K562 (cell line): ENCODE measurements at regions not wholly inside any gene's neighbourhood (a gene's known extent, or its start where the extent isn't known, plus 50 kb on each side); places are given as distances from the start of the nearest gene placed in this dataset.
A peak's percentile ranks its signal among the peaks of the same experiment; 100 is the strongest.

Experiments used
- ATAC-seq: fragments of 200-7000 bp; cut with Tn5 transposase; 3 replicates; pipeline ENCODE4 v1.9.1; 2020; ENCODE audit warnings: moderate library complexity
- BruUV-seq: library from RNA; stranded (reverse); fragments of 400-500 nt; replicated peaks from 2 replicates; lab custom pipeline; 2021; lab: Mats Ljungman, UMichigan
- CTCF ChIA-PET: fragments of 300-600 bp; formaldehyde crosslinking; extraction: SDS; loops from one replicate; lab custom pipeline; 2021; ENCODE audit warnings: low intra/inter-chr PET ratio; lab: Yijun Ruan, JAX
- POLR2A ChIA-PET: fragments of 300-600, 350-650 bp; sonication (Branson Sonifier 250); formaldehyde crosslinking; extraction: SDS; loops from one replicate; lab custom pipeline; 2021; ENCODE audit warnings: antibody characterized with exemption, inconsistent platforms; lab: Yijun Ruan, JAX
- DNase-seq, 4 experiments: peaks; one replicate each; pipeline versions ENCODE4 v3.0.0 to v3.0.0-alpha.2; 2011 to 2018; ENCODE audit warnings: low spot score in 3 of 4, mixed read lengths in 3 of 4; ENCODE audit errors: extremely low read depth in 1 of 4
- FAIRE-seq: peaks from 2 replicates; lab custom pipeline; 2011; peaks lifted over from hg19 to GRCh38; lab: Jason Lieb, UNC
- H2AFZ ChIP-seq: 2 replicates; pipeline ENCODE4 v1.6.0; 2011; ENCODE audit warnings: low read depth, low read length, control low read depth, inconsistent platforms
- H3K27ac ChIP-seq: fragments of 200-600 bp; 3 replicates; pipeline ENCODE4 v1.8.0; 2011; ENCODE audit warnings: low read depth, mild to moderate bottlenecking, control low read depth, inconsistent platforms, low read length, moderate library complexity, mixed read lengths; ENCODE audit errors: extremely low read depth
- H3K27me3 ChIP-seq, 2 experiments: fragments of 300-600 bp in 1 of 2; 2 replicates in 1 of 2; 3 replicates in 1 of 2; pipeline versions ENCODE4 v1.6.0 to v1.8.0; 2011; ENCODE audit warnings: inconsistent platforms in 2 of 2, low read length in 2 of 2, mild to moderate bottlenecking in 1 of 2, mixed read lengths in 1 of 2, moderate library complexity in 1 of 2; ENCODE audit not compliant: control insufficient read depth in 2 of 2, insufficient read depth in 2 of 2
- H3K36me3 ChIP-seq: fragments of 300-600 bp; 3 replicates; pipeline ENCODE4 v1.8.0; 2011; ENCODE audit warnings: mild to moderate bottlenecking, low read length, inconsistent platforms; ENCODE audit not compliant: control insufficient read depth, insufficient read depth
- H3K4me1 ChIP-seq, 2 experiments: fragments of 200-600 bp in 1 of 2; replicated peaks in 1 of 2; 2 replicates in 1 of 2; 3 replicates in 1 of 2; pipeline versions ENCODE4 v1.5.1 to v1.8.0; 2011; ENCODE audit warnings: inconsistent platforms in 2 of 2, low read length in 2 of 2, mild to moderate bottlenecking in 1 of 2, mixed read lengths in 1 of 2, moderate library complexity in 1 of 2; ENCODE audit not compliant: control insufficient read depth in 2 of 2, insufficient read depth in 2 of 2
- H3K4me2 ChIP-seq: 2 replicates; pipeline ENCODE4 v1.6.1; 2011; ENCODE audit warnings: low read length, control low read depth, inconsistent platforms, mixed read lengths; ENCODE audit not compliant: insufficient read depth
- H3K4me3 ChIP-seq: fragments of 200-600 bp; sonication (generic), shearing (Covaris generic); 2 replicates; pipeline ENCODE4 v1.5.1; 2016; ENCODE audit warnings: control low read depth, inconsistent platforms
- H3K79me2 ChIP-seq: fragments of 200-600 bp; 3 replicates; pipeline ENCODE4 v1.8.0; 2011; ENCODE audit warnings: low read length, inconsistent platforms; ENCODE audit not compliant: control insufficient read depth, insufficient read depth
- H3K9ac ChIP-seq, 2 experiments: 2 replicates each; pipeline versions ENCODE4 v1.6.0 to v1.6.1; 2011; ENCODE audit warnings: low read depth in 2 of 2, low read length in 2 of 2, control low read depth in 1 of 2, inconsistent platforms in 1 of 2, mild to moderate bottlenecking in 1 of 2, mixed read lengths in 1 of 2; ENCODE audit not compliant: insufficient read depth in 1 of 2
- H3K9me1 ChIP-seq: one replicate; pipeline ENCODE4 v1.6.0; 2011; ENCODE audit warnings: inconsistent platforms, mild to moderate bottlenecking, low read length, moderate library complexity; ENCODE audit not compliant: control insufficient read depth, insufficient read depth
- H3K9me3 ChIP-seq: replicated peaks from 2 replicates; pipeline ENCODE4 v1.5.1; 2011; ENCODE audit warnings: low read depth, low read length, inconsistent platforms; ENCODE audit not compliant: control insufficient read depth, insufficient read depth
- H4K20me1 ChIP-seq: replicated peaks from 2 replicates; pipeline ENCODE4 v1.6.1; 2011; ENCODE audit warnings: low read length, inconsistent platforms, mixed read lengths; ENCODE audit not compliant: control insufficient read depth, insufficient read depth
- ARID1B ChIP-seq: fragments of 450-650 bp; IDR thresholded peaks from 2 replicates; pipeline ENCODE4 v1.6.1; 2016; ENCODE audit warnings: antibody characterized with exemption, mild to moderate bottlenecking, inconsistent platforms
- ASH1L ChIP-seq: fragments of 450-650 bp; IDR thresholded peaks from 2 replicates; pipeline ENCODE4 v1.6.1; 2018; ENCODE audit warnings: borderline replicate concordance, mild to moderate bottlenecking, low read depth; ENCODE audit not compliant: partially characterized antibody
- FOSL1 ChIP-seq: fragments of 200-800 bp; sonication (Bioruptor generic); conservative IDR thresholded peaks from 2 replicates; pipeline ENCODE4 v1.6.1; 2016; ENCODE audit warnings: missing genetic modification characterization, missing compliant biosample characterization
- HDAC6 ChIP-seq: IDR thresholded peaks from 2 replicates; pipeline ENCODE4 v1.6.1; 2012; ENCODE audit warnings: low read depth, mild to moderate bottlenecking, control low read depth, inconsistent platforms, low read length, moderate library complexity
- MYNN ChIP-seq, 2 experiments: sonication (generic); formaldehyde crosslinking in 1 of 2; IDR thresholded peaks; 2 replicates each; pipeline versions ENCODE4 v1.5.0 to v1.6.1; 2016 to 2020; ENCODE audit warnings: antibody characterized with exemption in 1 of 2, missing genetic modification reagents in 1 of 2
- WGBS: fragments of 100-300 bp; shearing (Covaris generic); methylation state at CpG from one replicate; pipeline ENCODE4 v1.1.6; 2016; ENCODE audit warnings: low coverage, mixed read lengths; ENCODE audit not compliant: insufficient coverage; ENCODE audit errors: missing lambda C conversion rate; 5-methylcytosine and 5-hydroxymethylcytosine counted together
- in situ Hi-C: fragments of 300-500 bp; cut with MboI; formaldehyde crosslinking; loops from 4 replicates; pipeline ENCODE4 v1.15.0; 2018; ENCODE audit warnings: inconsistent platforms, mixed read lengths
- intact Hi-C: fragments of 100-400 bp; cut with micrococcal nuclease; formaldehyde crosslinking; loops from 2 replicates; pipeline ENCODE4 v1.14.2; 2022
- TF ChIP-seq, protein P1 (sequence below), 2 experiments: fragments of 450-650 bp in 1 of 2; sonication (generic) in 1 of 2; formaldehyde crosslinking in 1 of 2; IDR thresholded peaks in 1 of 2; conservative IDR thresholded peaks in 1 of 2; 2 replicates each; pipeline versions ENCODE4 v1.6.1 to v1.8.1; 2016 to 2023; ENCODE audit warnings: mild to moderate bottlenecking in 2 of 2, moderate library complexity in 2 of 2, inconsistent platforms in 1 of 2, missing genetic modification reagents in 1 of 2
- TF ChIP-seq, protein P2 (sequence below): fragments of 250-450 bp; sonication (Bioruptor Pico); IDR thresholded peaks from 2 replicates; pipeline ENCODE4 v1.4.0; 2020; ENCODE audit warnings: mild to moderate bottlenecking, moderate library complexity
- TF ChIP-seq, protein P3 (sequence below): sonication (generic); formaldehyde crosslinking; IDR thresholded peaks from 2 replicates; pipeline ENCODE4 v1.9.0; 2022; ENCODE audit warnings: mild to moderate bottlenecking, missing genetic modification reagents

DNA sequence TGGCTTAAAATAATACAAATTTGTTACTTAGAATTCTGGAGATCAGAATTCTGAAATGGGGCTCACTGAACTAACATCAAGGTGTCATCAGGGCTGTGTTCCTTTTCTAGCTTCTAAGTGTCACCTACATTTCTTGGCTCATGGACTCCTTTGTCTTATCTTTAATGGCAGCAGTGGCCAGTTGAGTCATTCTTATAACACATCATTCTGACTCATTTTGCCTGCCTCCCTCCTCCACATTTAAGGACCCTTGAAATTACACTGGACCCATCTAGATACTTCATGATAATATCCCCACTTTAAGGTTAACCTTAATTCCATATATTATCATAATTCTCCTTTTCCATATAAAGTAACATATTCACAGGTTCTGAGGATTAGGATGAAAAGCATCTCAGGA lies 215.9 kb downstream of the GUCY2F start:
- Histone ChIP-seq H3K9me3 (no peaks in the 10 kb centered on the region), H4K20me1 (no peaks in the 10 kb centered on the region), H3K9me1 (no peaks in the 10 kb centered on the region), H3K27ac (no peak overlapping the region), H3K36me3 (no peaks in the 10 kb centered on the region)
- intact Hi-C loops: no loop called here
- POLR2A ChIA-PET: no interaction called here
- no peak for FAIRE-seq
- BruUV-seq: no TSS peak
- TF ChIP-seq FOSL1 (tag) (peak; percentile 93), MYNN (IDR thresholded peaks at IDR 0.05) (no peak), MYNN (CRISPR knock-in tag; IDR thresholded peaks at IDR 0.05) (no peak), ARID1B (peak; percentile 43; the same call in 1 of the 2 replicates)
- TF ChIP-seq, protein P1, sequence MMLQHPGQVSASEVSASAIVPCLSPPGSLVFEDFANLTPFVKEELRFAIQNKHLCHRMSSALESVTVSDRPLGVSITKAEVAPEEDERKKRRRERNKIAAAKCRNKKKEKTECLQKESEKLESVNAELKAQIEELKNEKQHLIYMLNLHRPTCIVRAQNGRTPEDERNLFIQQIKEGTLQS (IDR thresholded peaks at IDR 0.05): 0 out of 2 replicates have a peak, but pooled peaks have one; percentile 25
- TF ChIP-seq, protein P1 (CRISPR knock-in tag; conservative IDR thresholded peaks at IDR 0.05): no peak
- TF ChIP-seq, all 486 proteins: peak for 3
- no peak overlapping the region for H3K9ac ChIP-seq
- H2AFZ ChIP-seq: no peak overlapping the region
- in situ Hi-C loops: no loop called here
- ATAC-seq: no peak
- no peaks in the 10 kb centered on the region; a peak in 1 of 5 replicates for H3K4me1 ChIP-seq
- no peaks in the 10 kb centered on the region for H3K27me3 ChIP-seq
- no peak overlapping the region for H3K4me2 ChIP-seq
- DNase-seq: peak in 1 of 4 experiments; percentile 0
- H3K4me3 ChIP-seq: no peak overlapping the region
- CTCF ChIA-PET: no interaction called here
- no peaks in the 10 kb centered on the region for H3K79me2 ChIP-seq

DNA sequence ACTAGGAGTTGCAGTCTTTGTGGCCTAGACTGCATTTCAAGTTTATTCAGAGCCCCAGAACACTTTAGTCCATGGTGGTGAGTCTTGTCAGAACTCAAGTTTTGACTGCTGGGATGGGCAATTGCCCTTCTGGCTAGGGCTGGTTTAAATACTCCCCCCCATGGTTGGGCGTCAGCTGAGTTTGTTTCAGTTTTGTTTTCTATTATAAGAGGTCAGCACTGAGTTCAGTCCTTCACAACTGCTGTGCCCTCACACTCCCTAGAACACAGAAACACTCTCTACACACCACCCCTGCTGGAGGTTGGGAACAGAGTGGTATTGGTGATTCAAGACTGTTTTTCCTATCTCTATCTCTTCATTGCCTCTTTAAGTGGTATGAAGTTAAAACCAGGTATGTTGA lies 217.0 kb downstream of the GUCY2F start:
- BruUV-seq: no TSS peak
- in situ Hi-C loops: no loop called here
- no peak for FAIRE-seq

More for the DNA sequence above, 217.0 kb downstream of the GUCY2F start:
- CTCF ChIA-PET: no interaction called here
- no peaks in the 10 kb centered on the region for H3K9me3 ChIP-seq
- no peak for DNase-seq
- H2AFZ ChIP-seq: no peak overlapping the region
- no peak overlapping the region for H3K27ac ChIP-seq
- no peak overlapping the region for H3K4me2 ChIP-seq
- H3K4me1 ChIP-seq: no peaks in the 10 kb centered on the region; a peak in 1 of 5 replicates
- POLR2A ChIA-PET: no interaction called here
- no peaks in the 10 kb centered on the region for H4K20me1 ChIP-seq
- TF ChIP-seq HDAC6 (no peak), ASH1L (no peak)
- TF ChIP-seq, protein P2, sequence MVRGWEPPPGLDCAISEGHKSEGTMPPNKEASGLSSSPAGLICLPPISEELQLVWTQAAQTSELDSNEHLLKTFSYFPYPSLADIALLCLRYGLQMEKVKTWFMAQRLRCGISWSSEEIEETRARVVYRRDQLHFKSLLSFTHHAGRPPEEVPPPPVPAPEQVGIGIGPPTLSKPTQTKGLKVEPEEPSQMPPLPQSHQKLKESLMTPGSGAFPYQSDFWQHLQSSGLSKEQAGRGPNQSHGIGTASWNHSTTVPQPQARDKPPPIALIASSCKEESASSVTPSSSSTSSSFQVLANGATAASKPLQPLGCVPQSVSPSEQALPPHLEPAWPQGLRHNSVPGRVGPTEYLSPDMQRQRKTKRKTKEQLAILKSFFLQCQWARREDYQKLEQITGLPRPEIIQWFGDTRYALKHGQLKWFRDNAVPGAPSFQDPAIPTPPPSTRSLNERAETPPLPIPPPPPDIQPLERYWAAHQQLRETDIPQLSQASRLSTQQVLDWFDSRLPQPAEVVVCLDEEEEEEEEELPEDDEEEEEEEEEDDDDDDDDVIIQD (CRISPR knock-in tag): no peak
- TF ChIP-seq, protein P3, sequence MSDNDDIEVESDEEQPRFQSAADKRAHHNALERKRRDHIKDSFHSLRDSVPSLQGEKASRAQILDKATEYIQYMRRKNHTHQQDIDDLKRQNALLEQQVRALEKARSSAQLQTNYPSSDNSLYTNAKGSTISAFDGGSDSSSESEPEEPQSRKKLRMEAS (CRISPR knock-in tag): no peak
- H3K9ac ChIP-seq: no peak overlapping the region
- H3K79me2 ChIP-seq: no peaks in the 10 kb centered on the region
- no peaks in the 10 kb centered on the region for H3K9me1 ChIP-seq
- no peaks in the 10 kb centered on the region for H3K27me3 ChIP-seq
- H3K4me3 ChIP-seq: no peak overlapping the region
- 0% methylated on average over 1 of the region's 1 CpG for WGBS
- no peaks in the 10 kb centered on the region for H3K36me3 ChIP-seq
- intact Hi-C loops: no loop called here
- ATAC-seq: no peak
